Loucy (cell line): ENCODE measurements at regions not wholly inside any gene's neighbourhood (a gene's known extent, or its start where the extent isn't known, plus 50 kb on each side); places are given as distances from the start of the nearest gene placed in this dataset.
"Not testable (repeated sequence)": the region's sequence is repeated elsewhere in the genome, so short reads cannot be mapped to it uniquely, and the experiment has no call there.

Source experiments
- CTCF ChIP-seq: fragments of 200-600 bp; sonication (generic); conservative IDR thresholded peaks from 2 replicates; pipeline ENCODE4 v1.5.1; 2014; ENCODE audit warnings: mild to moderate bottlenecking, antibody characterized with exemption, low read length
- EZH2phosphoT487 ChIP-seq: fragments of 200-600 bp; IDR thresholded peaks from 2 replicates; pipeline ENCODE4 v1.6.1; 2018; ENCODE audit warnings: antibody characterized with exemption, mild to moderate bottlenecking, moderate library complexity, borderline replicate concordance

GRCh38 chr14:105723776-105724175, 197.4 kb downstream of the TMEM121 start:
- not testable (repeated sequence) for TF ChIP-seq CTCF, EZH2phosphoT487
